ENCODE measurements at regions not wholly inside any gene's neighbourhood (a gene's known extent, or its start where the extent isn't known, plus 50 kb on each side); places are given as distances from the start of the nearest gene placed in this dataset.
"Not testable (repeated sequence)": the region's sequence is repeated elsewhere in the genome, so short reads cannot be mapped to it uniquely, and the experiment has no call there.

DNA sequence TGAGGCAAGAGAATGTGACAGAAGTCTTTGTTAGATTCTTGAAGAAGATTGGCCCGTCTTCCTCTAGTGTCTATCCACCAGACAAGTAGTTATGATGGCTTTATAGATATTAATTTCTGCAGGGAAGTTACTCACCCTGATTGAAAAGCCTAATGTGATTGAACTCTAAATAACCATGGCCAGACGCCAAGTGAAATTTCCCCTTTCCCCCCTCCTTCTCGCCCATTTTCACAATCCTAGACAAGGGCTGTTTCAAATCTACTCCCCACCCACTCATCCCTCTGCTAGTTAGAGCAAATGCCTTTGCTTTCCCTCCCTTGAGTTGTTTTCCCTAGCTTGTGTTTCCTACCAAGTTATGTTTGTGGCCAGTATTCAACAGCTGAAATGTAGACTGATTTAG lies 182.5 kb downstream of the TMEM167A start:
- no peak for DNase-seq (ENCODE audit: low read depth in 2 of 2)

DNA sequence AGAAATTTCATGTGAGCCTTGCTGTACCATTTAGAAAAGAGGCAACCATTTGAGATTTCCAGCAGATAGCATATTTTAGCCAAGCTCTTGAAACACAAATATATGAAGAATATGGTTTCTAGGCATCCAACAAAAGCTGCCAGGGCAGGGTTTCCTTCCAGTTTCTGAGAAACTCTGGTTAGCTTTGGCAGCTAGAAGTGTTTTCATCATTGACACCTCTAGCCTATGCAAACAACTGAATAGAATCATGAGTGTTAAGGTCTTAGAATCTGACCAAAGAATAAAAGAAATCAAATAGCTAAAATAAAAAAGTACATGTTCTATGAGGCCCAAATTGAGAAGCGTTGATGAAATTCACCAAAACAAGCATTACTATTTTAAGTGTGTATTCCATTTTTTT lies 188.1 kb downstream of the TMEM167A start:
- no peak for DNase-seq (ENCODE audit: low read depth in 2 of 2)

DNA sequence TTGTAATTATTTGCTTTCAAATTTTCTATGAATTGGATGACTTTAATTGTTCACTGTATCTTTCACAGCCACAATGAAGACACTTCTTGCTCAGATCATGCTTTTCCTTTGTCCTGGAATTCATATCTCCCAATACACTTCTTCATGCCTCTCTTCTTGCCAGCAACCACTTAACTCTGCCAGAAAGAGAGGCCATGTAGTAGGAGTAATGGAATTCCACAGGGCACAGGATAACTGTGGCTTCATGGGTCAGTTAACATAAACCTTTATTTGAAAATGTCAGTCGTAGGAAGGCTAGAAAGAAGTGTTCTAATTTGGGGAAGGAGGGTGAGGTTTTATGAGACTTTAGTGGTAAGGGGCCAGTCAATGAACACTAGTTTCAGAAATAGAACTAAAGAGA lies 190.3 kb downstream of the TMEM167A start:
- DNase-seq (ENCODE audit: low read depth in 2 of 2) = no peak

DNA sequence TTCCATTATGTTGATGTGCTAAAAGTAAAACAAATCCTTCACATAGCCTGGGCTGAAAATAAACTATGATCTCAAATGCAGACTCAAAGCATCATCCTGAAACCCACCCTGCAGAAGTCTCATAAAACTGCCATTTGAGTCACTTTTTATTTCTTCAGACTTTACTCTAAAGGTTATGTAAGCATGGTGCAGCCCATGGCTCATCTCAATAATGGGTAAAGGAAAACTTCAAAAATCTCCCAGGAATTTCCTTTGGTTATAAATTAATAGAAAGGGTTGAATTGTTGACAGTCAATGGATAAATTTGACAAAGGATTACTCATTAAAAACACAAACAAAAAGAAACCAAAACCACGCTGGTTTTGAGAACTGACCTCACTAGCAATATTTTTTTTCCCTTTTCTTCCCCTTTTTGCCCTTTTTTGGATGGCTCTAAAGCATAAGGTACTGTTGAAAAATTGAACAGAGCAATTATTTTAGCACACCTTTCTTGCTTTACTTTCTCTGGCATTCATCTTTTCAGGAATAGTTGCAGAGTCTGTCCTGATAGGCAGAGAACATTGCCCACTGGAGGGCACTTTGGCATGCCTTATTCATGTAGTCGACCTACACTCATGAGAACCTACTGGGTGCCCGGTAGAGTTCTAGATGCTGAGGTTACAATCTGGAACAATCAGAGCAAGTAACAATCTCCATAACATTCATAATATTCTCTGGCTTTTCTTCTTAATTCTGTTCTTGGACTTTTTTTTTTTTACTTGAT lies 191.4 kb downstream of the TMEM167A start:
- DNase-seq (ENCODE audit: low read depth in 2 of 2) = no peak

DNA sequence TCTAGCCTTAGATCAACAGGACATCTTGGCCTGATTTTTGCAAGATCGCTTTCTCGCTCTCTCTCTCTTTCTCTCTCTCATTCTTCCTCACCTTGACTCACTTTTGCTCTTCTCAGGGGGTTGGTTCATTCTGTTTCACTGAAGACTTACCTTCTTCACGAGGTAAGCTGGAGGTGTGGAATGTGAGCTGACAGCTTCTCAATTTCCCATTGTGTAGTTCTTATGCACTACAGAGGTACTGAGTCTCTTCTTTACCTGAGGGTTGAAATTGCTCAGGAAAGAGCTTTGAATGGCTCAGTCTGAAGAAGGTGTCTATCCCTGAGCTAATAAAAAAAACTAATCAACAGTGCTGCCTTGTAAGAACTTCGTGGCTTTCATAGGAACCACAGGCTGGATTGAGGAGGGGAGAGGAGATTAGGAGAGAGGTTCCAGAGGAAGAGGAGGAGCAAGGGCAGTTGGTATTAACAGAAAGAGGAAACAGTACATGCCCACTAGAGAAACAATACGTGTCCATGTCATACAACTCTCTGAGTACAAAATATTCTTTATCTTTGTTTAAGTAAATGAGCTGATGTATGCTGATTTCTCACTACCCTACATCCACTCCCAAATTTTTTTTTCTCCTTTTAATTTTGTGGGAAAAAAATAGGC lies 192.2 kb downstream of the TMEM167A start:
- DNase-seq (ENCODE audit: low read depth in 2 of 2) = no peak

DNA sequence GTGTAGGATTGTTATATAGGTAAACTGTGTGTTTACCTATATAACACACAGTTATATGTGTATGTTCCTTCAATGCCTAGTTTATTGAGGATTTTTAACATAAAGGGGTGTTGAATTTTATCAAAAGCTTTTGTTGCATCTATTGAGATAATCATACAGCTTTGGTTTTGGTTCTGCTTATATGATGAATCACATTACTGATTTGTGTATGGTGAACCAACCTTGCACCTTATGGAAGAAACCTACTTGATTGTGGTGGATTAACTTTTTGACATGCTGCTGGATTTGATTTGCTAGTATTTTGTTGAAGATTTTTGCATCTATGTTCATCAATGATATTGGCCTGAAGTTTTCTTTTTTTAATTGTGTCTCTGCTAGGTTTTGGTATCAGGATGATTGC lies 194.9 kb downstream of the TMEM167A start:
- no peak for DNase-seq (ENCODE audit: low read depth in 2 of 2)

DNA sequence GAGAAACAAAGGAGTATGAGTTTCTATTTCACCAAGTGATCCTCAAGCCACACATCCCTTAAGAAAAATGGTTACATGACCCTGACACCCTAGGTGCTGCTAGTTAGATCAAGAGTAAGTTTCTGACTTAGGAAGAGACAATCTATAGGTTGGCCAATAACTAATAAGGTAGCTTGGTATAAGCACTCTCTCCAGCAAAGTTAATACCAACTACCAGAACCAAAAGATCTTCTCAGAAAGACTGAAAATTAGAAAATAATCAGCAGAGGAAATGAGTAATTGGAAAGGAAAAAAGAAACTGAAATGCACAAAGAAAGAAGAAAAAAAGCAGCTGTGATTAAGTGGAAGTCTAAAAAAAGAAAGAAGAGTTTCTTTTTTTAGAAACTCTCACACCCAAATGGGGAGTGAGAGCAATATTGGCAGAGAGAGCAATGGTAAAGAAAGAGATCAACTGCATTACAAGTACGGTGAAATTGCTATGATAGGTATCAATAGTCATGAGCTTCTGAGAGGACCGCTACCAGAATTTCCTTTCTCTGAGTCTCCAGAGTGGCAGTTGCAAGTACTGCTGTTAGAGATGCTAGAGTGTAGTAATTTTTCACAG lies 195.5 kb downstream of the TMEM167A start:
- no peak for DNase-seq (ENCODE audit: low read depth in 2 of 2)

DNA sequence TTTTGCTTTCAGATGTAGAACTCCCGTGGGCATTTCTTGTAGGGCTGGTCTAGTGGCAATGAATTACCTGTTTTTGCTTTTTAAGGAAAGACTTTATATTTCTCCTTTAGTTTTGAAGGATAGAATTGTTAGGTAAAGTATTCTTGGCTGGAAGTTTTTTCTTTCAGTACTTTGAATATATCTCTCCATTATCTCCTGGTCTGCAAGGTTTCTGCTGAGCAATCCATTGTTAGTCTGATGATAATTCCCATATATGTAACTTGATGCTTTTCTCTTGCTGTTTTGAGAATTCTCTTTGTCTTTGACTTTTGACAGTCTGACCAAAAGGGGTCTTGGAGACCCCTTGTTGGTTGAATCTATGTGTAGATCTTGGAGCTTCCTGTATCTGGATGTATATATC lies 198.1 kb downstream of the TMEM167A start:
- no peak for DNase-seq (ENCODE audit: low read depth in 2 of 2)

DNA sequence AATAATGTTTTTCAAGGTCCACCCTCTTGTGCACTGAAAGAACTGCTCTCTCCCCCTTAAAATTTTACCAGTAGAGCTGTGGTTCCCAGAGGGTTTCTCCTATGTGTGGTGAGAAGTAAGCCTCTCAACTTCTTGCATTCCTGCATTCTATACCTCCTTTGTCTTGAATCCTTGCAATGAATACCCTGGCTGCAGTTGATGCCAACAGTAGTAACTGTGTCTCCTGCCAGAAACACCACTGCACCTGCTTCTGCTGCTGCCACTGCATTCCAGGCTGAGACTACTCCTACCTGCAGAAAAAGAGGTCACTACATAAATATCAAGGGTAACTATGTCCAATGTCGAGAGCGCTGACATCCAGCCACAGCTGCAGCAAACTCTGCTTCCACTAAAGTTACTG lies 203.7 kb downstream of the TMEM167A start:
- DNase-seq (ENCODE audit: low read depth in 2 of 2) = no peak

DNA sequence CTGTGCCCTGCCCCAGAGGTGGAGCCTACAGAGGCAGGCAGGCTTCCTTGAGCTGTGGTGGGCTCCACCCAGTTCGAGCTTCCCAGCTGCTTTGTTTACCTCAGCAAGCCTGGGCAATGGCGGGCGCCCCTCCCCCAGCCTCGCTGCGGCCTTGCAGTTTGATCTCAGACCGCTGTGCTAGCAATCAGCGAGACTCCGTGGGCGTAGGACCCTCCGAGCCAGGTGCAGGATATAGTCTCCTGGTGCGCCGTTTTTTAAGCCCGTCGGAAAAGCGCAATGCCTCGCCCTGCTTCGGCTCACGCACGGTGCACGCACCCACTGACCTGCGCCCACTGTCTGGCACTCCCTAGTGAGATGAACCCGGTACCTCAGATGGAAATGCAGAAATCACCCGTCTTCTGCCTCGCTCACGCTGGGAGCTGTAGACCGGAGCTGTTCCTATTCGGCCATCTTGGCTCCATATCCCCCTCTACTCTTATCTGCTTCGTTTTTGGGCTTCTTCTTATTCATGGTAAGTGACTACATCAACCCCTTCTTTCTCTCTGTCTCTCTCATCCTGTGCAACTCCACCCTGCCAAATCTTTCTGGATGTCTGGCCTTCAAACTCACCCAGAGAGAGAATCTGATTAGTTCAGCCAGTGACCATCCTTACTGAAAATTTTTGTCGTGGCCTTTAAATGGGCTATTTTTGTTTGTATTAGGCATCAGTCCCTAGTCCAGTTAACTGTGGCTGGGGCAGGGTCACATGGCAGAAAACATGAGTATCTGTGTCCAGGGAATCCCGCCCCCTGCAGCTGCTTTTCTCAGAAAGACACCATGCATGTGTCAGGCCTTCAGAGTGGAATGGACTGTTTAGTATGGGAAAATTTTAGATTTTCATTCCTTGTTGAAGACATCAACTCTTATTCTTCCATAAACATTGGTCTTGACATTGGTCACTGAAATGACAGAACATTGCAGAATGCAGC lies 204.6 kb downstream of the TMEM167A start:
- DNase-seq (ENCODE audit: low read depth in 2 of 2) = not testable (repeated sequence)

DNA sequence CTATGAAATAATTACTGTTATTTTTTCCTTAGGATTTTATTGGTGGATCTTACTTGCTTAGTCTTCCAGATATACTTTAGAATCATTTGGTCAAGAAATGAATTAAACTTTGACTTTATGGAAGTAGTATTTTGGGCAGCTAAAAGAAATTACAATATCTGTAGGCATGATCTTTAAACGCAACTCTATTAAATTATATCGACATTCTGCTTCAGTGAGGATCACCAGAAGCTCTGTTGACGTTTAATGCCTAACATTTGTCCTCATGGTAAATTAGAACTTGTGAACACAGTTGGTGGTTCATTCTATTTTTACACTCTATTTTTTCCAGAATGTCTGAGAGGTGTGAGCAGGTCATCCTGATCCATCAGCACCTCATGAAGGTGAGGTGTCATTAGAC lies 211.6 kb downstream of the TMEM167A start:
- no peak for DNase-seq (ENCODE audit: low read depth in 2 of 2)

DNA sequence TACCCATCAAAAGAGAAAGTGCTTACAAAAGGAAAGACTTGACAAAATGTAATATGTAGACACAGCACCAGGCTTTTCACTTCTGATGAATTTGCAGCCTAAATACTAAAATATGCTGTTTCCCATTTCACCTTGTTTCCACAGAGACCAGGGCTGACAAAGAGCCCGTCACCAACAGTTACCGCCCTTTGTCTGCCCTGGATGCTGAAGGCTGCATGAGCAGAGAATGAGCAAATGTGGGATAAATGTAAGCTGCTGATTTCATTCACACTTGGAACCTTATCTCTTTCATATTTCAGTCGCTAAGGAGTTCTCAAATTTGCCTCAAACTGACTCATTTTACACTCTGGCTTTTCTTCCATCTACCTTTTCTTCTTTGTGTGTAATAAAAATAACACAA lies 213.9 kb downstream of the TMEM167A start:
- no peak for DNase-seq (ENCODE audit: low read depth in 2 of 2)

DNA sequence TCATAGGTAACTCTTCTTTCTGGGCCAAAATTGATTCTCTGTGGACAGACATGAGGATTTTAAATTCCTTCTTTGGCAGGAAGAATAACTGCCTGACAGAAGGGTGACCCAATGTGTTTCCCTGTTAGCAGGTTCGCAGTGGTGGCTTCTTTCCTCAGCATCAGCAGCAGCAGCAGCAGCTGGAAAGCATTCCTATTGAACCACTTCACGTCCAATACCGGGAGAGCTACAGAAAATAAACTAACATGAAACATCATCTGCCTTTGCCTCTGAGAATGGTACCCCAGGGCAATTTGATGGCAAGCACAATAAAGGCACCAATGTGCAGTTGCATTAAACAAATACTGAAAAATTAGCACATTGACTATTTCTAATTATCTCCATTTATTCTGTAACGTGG lies 214.5 kb downstream of the TMEM167A start:
- DNase-seq (ENCODE audit: low read depth in 2 of 2) = no peak

DNA sequence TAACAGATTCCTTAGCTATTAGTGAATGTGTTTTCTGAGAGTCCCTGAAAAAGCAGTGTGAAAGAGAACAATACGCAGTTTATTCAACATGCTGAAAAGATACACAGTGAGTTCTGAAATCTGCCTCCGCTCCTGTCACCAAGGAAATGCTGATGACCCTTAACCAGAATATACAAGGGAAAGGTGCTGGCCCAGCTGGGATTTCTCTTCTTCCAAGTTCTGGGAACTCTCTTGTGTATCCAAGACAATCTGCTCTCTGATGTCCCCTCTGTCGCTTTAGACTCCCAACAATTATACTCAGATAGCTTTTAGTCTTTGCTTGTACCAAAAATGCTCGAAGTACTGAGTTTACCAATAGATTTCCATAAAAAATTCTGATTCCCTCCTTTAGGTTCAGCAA lies 214.9 kb downstream of the TMEM167A start:
- no peak for DNase-seq (ENCODE audit: low read depth in 2 of 2)

DNA sequence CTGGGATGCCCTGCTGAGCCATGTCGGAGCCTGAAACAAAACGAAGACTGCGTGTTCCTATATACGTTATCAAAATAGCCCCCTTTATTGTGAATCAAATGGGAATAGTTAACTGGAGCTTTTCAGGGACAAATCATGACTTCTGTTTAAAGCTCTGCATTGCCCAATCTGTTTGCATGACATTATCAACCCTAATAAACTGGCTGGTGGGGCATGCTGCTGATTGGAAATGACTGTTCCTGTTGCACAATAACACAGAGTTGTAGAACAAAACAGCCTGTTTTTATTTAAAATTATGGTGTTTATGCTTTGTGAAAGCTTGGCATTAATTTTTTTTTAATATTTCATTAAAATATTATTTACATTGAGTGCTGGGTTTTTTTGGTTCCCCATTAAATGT lies 215.5 kb downstream of the TMEM167A start:
- no peak for DNase-seq (ENCODE audit: low read depth in 2 of 2)

DNA sequence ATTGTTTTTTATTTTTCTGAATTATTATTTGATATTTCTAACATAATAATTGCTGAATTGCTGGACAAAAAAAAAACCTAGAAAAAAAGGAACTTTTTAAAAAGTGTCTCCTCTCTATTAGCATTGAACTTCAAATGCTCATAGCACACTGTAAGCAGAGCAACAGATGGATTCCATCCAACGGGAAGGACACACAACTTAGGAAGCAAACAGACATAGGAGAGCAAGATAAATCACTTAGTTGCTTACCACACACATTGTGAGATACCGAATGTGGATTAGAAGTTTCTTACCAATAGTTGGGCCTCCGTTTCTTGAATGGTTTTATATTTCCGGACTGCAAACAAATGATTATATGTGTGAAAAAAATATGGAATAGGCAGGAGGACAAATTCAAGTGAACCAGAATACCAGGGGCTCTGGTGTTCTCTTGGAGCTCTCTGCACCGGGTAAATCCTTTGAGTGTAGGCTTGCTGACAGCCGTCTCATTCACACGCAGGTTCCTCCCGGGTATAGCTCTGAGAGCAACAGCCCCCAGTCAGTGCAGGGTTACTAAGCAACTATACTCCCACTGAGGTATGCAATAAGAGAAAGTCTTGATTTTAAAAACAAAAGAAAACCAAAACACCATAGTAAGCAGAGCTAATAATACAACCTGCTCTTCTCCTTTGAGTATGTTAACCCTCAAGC lies 217.6 kb downstream of the TMEM167A start:
- DNase-seq (ENCODE audit: low read depth in 2 of 2) = no peak

DNA sequence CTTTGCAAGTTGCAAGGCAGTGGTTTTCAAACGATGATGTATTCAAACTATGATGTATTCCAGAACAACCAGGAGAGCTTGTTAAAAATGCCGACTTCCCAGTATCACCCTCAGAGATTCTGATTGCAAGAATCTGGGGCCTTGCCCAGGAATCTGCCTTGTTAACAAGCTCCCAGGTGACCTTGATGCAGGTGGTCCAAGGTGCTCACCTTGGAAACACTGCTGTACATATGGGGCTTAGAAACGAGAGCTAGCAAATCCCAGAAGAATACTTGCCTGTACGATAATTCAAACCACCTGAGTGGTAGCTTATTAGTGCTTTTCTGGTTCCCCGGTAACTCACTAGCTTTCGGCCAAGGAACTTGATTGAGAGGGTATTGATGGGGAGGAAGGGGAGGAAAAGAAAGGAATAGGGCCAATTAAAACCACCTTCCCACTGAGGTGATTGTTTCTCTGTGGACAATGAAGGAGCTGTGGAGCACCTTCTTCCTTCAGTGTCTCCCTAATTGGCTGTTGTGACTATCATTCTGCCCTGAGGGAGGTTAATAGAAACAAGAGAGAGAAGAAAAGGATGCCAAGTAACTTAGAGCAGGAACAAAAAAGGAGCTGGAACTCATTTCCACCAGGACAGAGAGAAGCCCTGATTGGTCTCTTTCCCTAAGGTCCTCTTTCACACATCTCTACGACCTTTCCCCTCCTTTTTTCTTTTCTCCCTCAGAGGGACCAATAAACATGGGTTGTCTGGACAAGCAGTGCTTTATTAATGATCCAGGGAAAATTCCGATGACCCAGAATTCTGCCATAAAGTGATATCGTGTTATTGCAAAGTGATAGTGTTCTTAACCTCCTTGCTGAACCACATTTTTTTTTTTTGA lies 218.8 kb downstream of the TMEM167A start:
- DNase-seq (ENCODE audit: low read depth in 2 of 2) = no peak

DNA sequence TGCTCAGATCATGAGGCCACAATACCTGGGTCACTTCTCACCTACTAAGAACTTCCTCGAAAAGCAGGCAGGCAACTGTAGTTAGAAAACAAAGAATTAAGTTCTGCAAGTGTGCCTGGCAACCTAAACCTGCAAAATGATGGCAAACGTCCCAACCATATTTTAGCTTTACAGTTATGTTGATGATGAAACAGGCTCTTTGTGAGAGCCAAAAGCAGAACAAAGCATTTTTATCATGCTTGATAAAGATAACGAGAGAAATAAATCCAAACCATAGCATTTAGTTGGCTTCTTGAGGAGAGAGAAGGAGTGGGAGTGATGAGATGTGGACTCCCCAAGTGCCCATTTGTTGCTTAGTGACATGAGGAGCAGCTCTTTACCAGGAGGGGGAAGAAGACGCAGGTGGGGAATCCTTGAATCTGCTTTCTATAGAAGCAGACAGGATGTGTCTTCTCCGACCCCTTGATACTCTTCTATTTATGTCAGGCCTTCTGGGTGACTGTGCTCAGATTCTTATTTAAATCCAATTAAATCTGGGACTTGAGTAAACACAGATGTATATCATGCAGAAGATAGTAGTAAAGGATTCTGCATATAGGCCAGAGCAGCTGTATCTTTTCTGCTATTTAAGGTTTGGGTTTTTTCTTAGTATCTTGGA lies 221.2 kb downstream of the TMEM167A start:
- no peak for DNase-seq (ENCODE audit: low read depth in 2 of 2)

DNA sequence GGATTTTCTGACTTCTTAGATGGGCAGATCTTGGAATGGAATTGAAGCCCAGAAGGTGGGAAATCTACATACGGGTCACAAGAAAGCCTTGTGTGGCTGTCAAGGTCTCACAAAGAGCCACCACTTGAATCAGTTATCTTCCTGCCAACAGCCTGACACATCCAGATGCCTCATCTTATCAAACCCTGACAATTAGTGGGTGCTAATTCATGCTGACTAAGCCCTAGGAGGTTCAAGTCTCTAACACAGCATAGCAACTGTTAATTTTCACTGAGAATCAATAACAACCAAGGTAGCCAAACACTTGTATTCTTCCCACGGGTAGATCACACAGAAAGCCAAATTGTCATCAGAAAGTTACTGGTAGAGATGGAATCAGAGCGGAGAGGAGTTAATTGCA lies 222.2 kb downstream of the TMEM167A start:
- DNase-seq (ENCODE audit: low read depth in 2 of 2) = no peak

DNA sequence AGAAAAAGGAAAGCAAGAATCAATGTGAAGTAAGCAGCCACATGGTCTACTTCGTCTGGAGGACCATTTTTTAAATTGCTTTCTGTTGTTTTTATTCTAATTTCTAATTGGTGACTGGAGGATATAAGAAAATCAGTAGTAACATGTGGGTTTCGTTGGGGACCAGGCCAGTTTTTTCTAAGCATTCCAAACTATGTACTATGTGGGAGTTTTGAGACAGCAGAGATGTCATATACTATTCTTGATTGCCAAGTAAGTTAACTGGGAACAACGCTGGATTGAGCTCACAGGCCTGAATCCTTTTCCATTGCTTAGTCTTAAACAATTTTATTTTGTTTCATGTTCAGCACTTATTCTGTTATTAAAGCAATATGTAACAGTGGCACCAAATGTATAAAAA lies 225.7 kb downstream of the TMEM167A start:
- no peak for DNase-seq (ENCODE audit: low read depth in 2 of 2)
